Osteocyte (in vitro differentiated cells): ENCODE measurements at regions not wholly inside any gene's neighbourhood (a gene's known extent, or its start where the extent isn't known, plus 50 kb on each side); places are given as distances from the start of the nearest gene placed in this dataset.

Experiments
- DNase-seq: peaks from one replicate; pipeline ENCODE4 v3.0.0; 2021; ENCODE audit warnings: mixed read lengths; ENCODE audit not compliant: unreplicated experiment; ENCODE audit errors: extremely low spot score
- H3K27ac Mint-ChIP-seq: one replicate; pipeline ENCODE4 v1.8.0; 2021; ENCODE audit warnings: mild to moderate bottlenecking, mixed read lengths; ENCODE audit not compliant: unreplicated experiment
- H3K27me3 Mint-ChIP-seq: one replicate; pipeline ENCODE4 v1.8.0; 2021; ENCODE audit warnings: mixed read lengths; ENCODE audit not compliant: unreplicated experiment
- H3K36me3 Mint-ChIP-seq: one replicate; pipeline ENCODE4 v1.8.0; 2021; ENCODE audit warnings: mixed read lengths; ENCODE audit not compliant: unreplicated experiment
- H3K4me1 Mint-ChIP-seq: one replicate; pipeline ENCODE4 v1.8.0; 2021; ENCODE audit warnings: mixed read lengths; ENCODE audit not compliant: unreplicated experiment
- H3K4me3 Mint-ChIP-seq: one replicate; pipeline ENCODE4 v1.8.0; 2021; ENCODE audit warnings: mild to moderate bottlenecking, moderate library complexity, mixed read lengths; ENCODE audit not compliant: unreplicated experiment
- H3K9me3 Mint-ChIP-seq: one replicate; pipeline ENCODE4 v1.8.0; 2021; ENCODE audit warnings: mixed read lengths; ENCODE audit not compliant: unreplicated experiment
- CTCF ChIP-seq: fragments of 200-600 bp; sonication (generic); IDR thresholded peaks from 2 replicates; pipeline ENCODE4 v1.5.0; 2021; ENCODE audit warnings: antibody characterized with exemption, mild to moderate bottlenecking, moderate library complexity

DNA sequence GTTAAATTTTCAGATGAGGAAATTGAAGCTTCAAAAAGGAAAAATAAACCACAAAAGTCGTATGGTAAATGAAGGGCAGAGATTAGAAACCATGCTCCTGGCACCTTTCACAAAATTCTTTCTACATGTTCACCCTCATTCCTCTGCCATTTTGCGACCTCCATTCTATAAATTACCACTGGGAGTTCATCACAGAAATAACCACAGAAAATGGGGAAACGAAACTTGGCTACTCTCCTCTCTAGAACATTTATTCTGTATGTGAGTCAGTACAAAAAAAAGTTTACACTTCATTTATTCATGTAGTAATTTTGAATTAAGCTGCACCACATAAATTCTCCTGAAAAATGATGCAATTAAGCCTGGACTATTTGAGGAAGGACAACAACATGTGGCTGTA is 320.9 kb upstream of the C1orf87 start:
- H3K4me3 Mint-ChIP-seq, result no peak overlapping the region
- no peak overlapping the region for H3K27ac Mint-ChIP-seq
- no peaks in the 10 kb centered on the region for H3K36me3 Mint-ChIP-seq
- peaks cover 5% of the 10 kb centered on the region for H3K4me1 Mint-ChIP-seq
- DNase-seq, result no peak
- TF ChIP-seq CTCF, result no peak
- peaks cover 15% of the 10 kb centered on the region for H3K27me3 Mint-ChIP-seq
- no peaks in the 10 kb centered on the region for H3K9me3 Mint-ChIP-seq

- Mint-ChIP-seq H3K36me3 (no peaks in the 10 kb centered on the region), H3K9me3 (no peaks in the 10 kb centered on the region), H3K27me3 (peaks cover 18% of the 10 kb centered on the region), H3K27ac (no peak overlapping the region), H3K4me1 (peaks cover 22% of the 10 kb centered on the region), H3K4me3 (no peak overlapping the region)
- no peak for TF ChIP-seq CTCF
- DNase-seq, result no peak
Measured at GRCh38 chr1:60390593-60391282, 317.2 kb upstream of the C1orf87 start.

- TF ChIP-seq CTCF, result no peak
- no peak overlapping the region for H3K4me3 Mint-ChIP-seq
- no peak for DNase-seq
Measured at GRCh38 chr1:60388092-60388987, 314.8 kb upstream of the C1orf87 start.

GRCh38 chr1:60387175-60387574 is 313.6 kb upstream of the C1orf87 start:
- Mint-ChIP-seq H3K4me3 (no peak overlapping the region), H3K4me1 (peaks cover 21% of the 10 kb centered on the region), H3K9me3 (no peaks in the 10 kb centered on the region), H3K27ac (no peak overlapping the region), H3K36me3 (no peaks in the 10 kb centered on the region), H3K27me3 (peaks cover 14% of the 10 kb centered on the region)
- no peak for TF ChIP-seq CTCF
- no peak for DNase-seq

More at GRCh38 chr1:60388092-60388987, 314.8 kb upstream of the C1orf87 start:
- Mint-ChIP-seq H3K36me3 (no peaks in the 10 kb centered on the region), H3K27ac (no peak overlapping the region), H3K9me3 (no peaks in the 10 kb centered on the region), H3K4me1 (peaks cover 21% of the 10 kb centered on the region), H3K27me3 (peaks cover 16% of the 10 kb centered on the region)

- no peak overlapping the region for H3K4me3 Mint-ChIP-seq
- no peak for DNase-seq
- peak; percentile 57 for TF ChIP-seq CTCF
- H3K27me3 Mint-ChIP-seq, result peaks cover 13% of the 10 kb centered on the region
- H3K4me1 Mint-ChIP-seq, result peaks cover 21% of the 10 kb centered on the region
- H3K27ac Mint-ChIP-seq, result peak overlapping the region; percentile 1
- H3K36me3 Mint-ChIP-seq, result no peaks in the 10 kb centered on the region
- H3K9me3 Mint-ChIP-seq, result no peaks in the 10 kb centered on the region
Measured at GRCh38 chr1:60386249-60386648, 312.7 kb upstream of the C1orf87 start.
